ENCODE measurements at regions not wholly inside any gene's neighbourhood (a gene's known extent, or its start where the extent isn't known, plus 50 kb on each side); places are given as distances from the start of the nearest gene placed in this dataset.

- DNase-seq (ENCODE audit: low spot score in 2 of 2) (no peak), ATAC-seq (replicated peaks; ENCODE audit: extremely low read depth, poor library complexity, severe bottlenecking) (no peak)
- no peak overlapping the region for H3K27ac Mint-ChIP-seq (ENCODE audit: low read depth)
- H3K4me3 Mint-ChIP-seq: no peak overlapping the region
- no peaks in the 10 kb centered on the region for H3K27me3 Mint-ChIP-seq
- peaks cover 15% of the 10 kb centered on the region for H3K9me3 Mint-ChIP-seq
- H3K36me3 Mint-ChIP-seq (ENCODE audit: insufficient read depth): no peaks in the 10 kb centered on the region
- no peaks in the 10 kb centered on the region for H3K4me1 Mint-ChIP-seq
Measured at GRCh38 chr11:21625982-21626381, 566.9 kb upstream of the ANO5 start.

- ATAC-seq (replicated peaks; ENCODE audit: extremely low read depth, poor library complexity, severe bottlenecking): no peak
- H3K27ac Mint-ChIP-seq (ENCODE audit: low read depth): no peak overlapping the region
- H3K4me3 Mint-ChIP-seq: no peak overlapping the region
- no peaks in the 10 kb centered on the region for H3K27me3 Mint-ChIP-seq
- H3K4me1 Mint-ChIP-seq: no peaks in the 10 kb centered on the region
- H3K36me3 Mint-ChIP-seq (ENCODE audit: insufficient read depth): no peaks in the 10 kb centered on the region
- H3K9me3 Mint-ChIP-seq: peaks cover 27% of the 10 kb centered on the region
- DNase-seq (ENCODE audit: low spot score in 2 of 2): no peak
Measured at GRCh38 chr11:21628641-21629040, 564.2 kb upstream of the ANO5 start.

- no peak for DNase-seq (ENCODE audit: low spot score in 2 of 2)
- H3K27ac Mint-ChIP-seq (ENCODE audit: low read depth): no peak overlapping the region
- H3K27me3 Mint-ChIP-seq: no peaks in the 10 kb centered on the region
- H3K36me3 Mint-ChIP-seq (ENCODE audit: insufficient read depth): no peaks in the 10 kb centered on the region
- H3K9me3 Mint-ChIP-seq: peaks cover 21% of the 10 kb centered on the region
- H3K4me3 Mint-ChIP-seq: no peak overlapping the region
- ATAC-seq (replicated peaks; ENCODE audit: extremely low read depth, poor library complexity, severe bottlenecking): no peak
- H3K4me1 Mint-ChIP-seq: no peaks in the 10 kb centered on the region
Measured at GRCh38 chr11:21630934-21631478, 561.9 kb upstream of the ANO5 start.

GRCh38 chr11:21631991-21632390 lies 560.9 kb upstream of the ANO5 start:
- peaks cover 21% of the 10 kb centered on the region for H3K9me3 Mint-ChIP-seq
- H3K27me3 Mint-ChIP-seq: no peaks in the 10 kb centered on the region
- no peaks in the 10 kb centered on the region for H3K4me1 Mint-ChIP-seq
- ATAC-seq (replicated peaks; ENCODE audit: extremely low read depth, poor library complexity, severe bottlenecking): no peak
- no peaks in the 10 kb centered on the region for H3K36me3 Mint-ChIP-seq (ENCODE audit: insufficient read depth)
- H3K27ac Mint-ChIP-seq (ENCODE audit: low read depth): no peak overlapping the region
- no peak overlapping the region for H3K4me3 Mint-ChIP-seq
- DNase-seq (ENCODE audit: low spot score in 2 of 2): no peak

GRCh38 chr11:21634491-21634890 lies 558.4 kb upstream of the ANO5 start:
- H3K4me1 Mint-ChIP-seq: no peaks in the 10 kb centered on the region
- DNase-seq (ENCODE audit: low spot score in 2 of 2) (no peak), ATAC-seq (replicated peaks; ENCODE audit: extremely low read depth, poor library complexity, severe bottlenecking) (no peak)
- H3K36me3 Mint-ChIP-seq (ENCODE audit: insufficient read depth): no peaks in the 10 kb centered on the region
- no peak overlapping the region for H3K4me3 Mint-ChIP-seq
- no peaks in the 10 kb centered on the region for H3K27me3 Mint-ChIP-seq
- peaks cover 21% of the 10 kb centered on the region for H3K9me3 Mint-ChIP-seq
- no peak overlapping the region for H3K27ac Mint-ChIP-seq (ENCODE audit: low read depth)

- no peak overlapping the region for H3K4me3 Mint-ChIP-seq
- no peaks in the 10 kb centered on the region for H3K36me3 Mint-ChIP-seq (ENCODE audit: insufficient read depth)
- H3K4me1 Mint-ChIP-seq: no peaks in the 10 kb centered on the region
- no peak for ATAC-seq (replicated peaks; ENCODE audit: extremely low read depth, poor library complexity, severe bottlenecking)
- H3K27me3 Mint-ChIP-seq: no peaks in the 10 kb centered on the region
- no peak for DNase-seq (ENCODE audit: low spot score in 2 of 2)
- H3K27ac Mint-ChIP-seq (ENCODE audit: low read depth): no peak overlapping the region
- H3K9me3 Mint-ChIP-seq: peaks cover 21% of the 10 kb centered on the region
Measured at GRCh38 chr11:21634956-21635355, 557.9 kb upstream of the ANO5 start.

- H3K36me3 Mint-ChIP-seq (ENCODE audit: insufficient read depth): no peaks in the 10 kb centered on the region
- no peak overlapping the region for H3K27ac Mint-ChIP-seq (ENCODE audit: low read depth)
- ATAC-seq (replicated peaks; ENCODE audit: extremely low read depth, poor library complexity, severe bottlenecking) (no peak), DNase-seq (ENCODE audit: low spot score in 2 of 2) (no peak)
- no peak overlapping the region for H3K4me3 Mint-ChIP-seq
- H3K27me3 Mint-ChIP-seq: no peaks in the 10 kb centered on the region
- H3K4me1 Mint-ChIP-seq: no peaks in the 10 kb centered on the region
- H3K9me3 Mint-ChIP-seq: peaks cover 17% of the 10 kb centered on the region
Measured at GRCh38 chr11:21635394-21636145, 557.3 kb upstream of the ANO5 start.

GRCh38 chr11:21636561-21636960 lies 556.3 kb upstream of the ANO5 start:
- Mint-ChIP-seq H3K4me3 (no peak overlapping the region), H3K27me3 (no peaks in the 10 kb centered on the region), H3K27ac (ENCODE audit: low read depth) (no peak overlapping the region), H3K36me3 (ENCODE audit: insufficient read depth) (no peaks in the 10 kb centered on the region), H3K9me3 (peaks cover 15% of the 10 kb centered on the region), H3K4me1 (no peaks in the 10 kb centered on the region)
- ATAC-seq (replicated peaks; ENCODE audit: extremely low read depth, poor library complexity, severe bottlenecking): no peak
- DNase-seq (ENCODE audit: low spot score in 2 of 2): no peak

GRCh38 chr11:21640491-21640890 lies 552.4 kb upstream of the ANO5 start:
- Mint-ChIP-seq H3K27me3 (no peaks in the 10 kb centered on the region), H3K4me3 (no peak overlapping the region), H3K9me3 (peaks cover 11% of the 10 kb centered on the region), H3K36me3 (ENCODE audit: insufficient read depth) (no peaks in the 10 kb centered on the region), H3K4me1 (no peaks in the 10 kb centered on the region), H3K27ac (ENCODE audit: low read depth) (no peak overlapping the region)
- ATAC-seq (replicated peaks; ENCODE audit: extremely low read depth, poor library complexity, severe bottlenecking): no peak
- DNase-seq (ENCODE audit: low spot score in 2 of 2): no peak

- Mint-ChIP-seq H3K9me3 (peaks cover 11% of the 10 kb centered on the region), H3K36me3 (ENCODE audit: insufficient read depth) (no peaks in the 10 kb centered on the region), H3K27ac (ENCODE audit: low read depth) (no peak overlapping the region), H3K27me3 (no peaks in the 10 kb centered on the region), H3K4me3 (no peak overlapping the region), H3K4me1 (no peaks in the 10 kb centered on the region)
- ATAC-seq (replicated peaks; ENCODE audit: extremely low read depth, poor library complexity, severe bottlenecking) (no peak), DNase-seq (ENCODE audit: low spot score in 2 of 2) (no peak)
Measured at GRCh38 chr11:21641869-21642268, 551.0 kb upstream of the ANO5 start.

GRCh38 chr11:21646351-21646750 lies 546.5 kb upstream of the ANO5 start:
- DNase-seq (ENCODE audit: low spot score in 2 of 2) (no peak), ATAC-seq (replicated peaks; ENCODE audit: extremely low read depth, poor library complexity, severe bottlenecking) (no peak)
- Mint-ChIP-seq H3K27me3 (no peaks in the 10 kb centered on the region), H3K27ac (ENCODE audit: low read depth) (no peak overlapping the region), H3K4me3 (no peak overlapping the region), H3K9me3 (peaks cover 17% of the 10 kb centered on the region), H3K4me1 (no peaks in the 10 kb centered on the region), H3K36me3 (ENCODE audit: insufficient read depth) (no peaks in the 10 kb centered on the region)

GRCh38 chr11:21650961-21651360 lies 541.9 kb upstream of the ANO5 start:
- Mint-ChIP-seq H3K27ac (ENCODE audit: low read depth) (no peak overlapping the region), H3K9me3 (peaks cover 10% of the 10 kb centered on the region), H3K36me3 (ENCODE audit: insufficient read depth) (no peaks in the 10 kb centered on the region), H3K4me1 (no peaks in the 10 kb centered on the region), H3K4me3 (no peak overlapping the region), H3K27me3 (no peaks in the 10 kb centered on the region)
- DNase-seq (ENCODE audit: low spot score in 2 of 2) (no peak), ATAC-seq (replicated peaks; ENCODE audit: extremely low read depth, poor library complexity, severe bottlenecking) (no peak)

- Mint-ChIP-seq H3K9me3 (peaks cover 15% of the 10 kb centered on the region), H3K27me3 (no peaks in the 10 kb centered on the region), H3K27ac (ENCODE audit: low read depth) (no peak overlapping the region), H3K36me3 (ENCODE audit: insufficient read depth) (peaks cover 2% of the 10 kb centered on the region), H3K4me1 (no peaks in the 10 kb centered on the region), H3K4me3 (no peak overlapping the region)
- DNase-seq (ENCODE audit: low spot score in 2 of 2) (no peak), ATAC-seq (replicated peaks; ENCODE audit: extremely low read depth, poor library complexity, severe bottlenecking) (no peak)
Measured at GRCh38 chr11:21653951-21654421, 538.9 kb upstream of the ANO5 start.

Measured in central memory CD8-positive, alpha-beta T cell (primary cell).